Right atrium auricular region (tissue), 2 donors: ENCODE measurements at regions not wholly inside any gene's neighbourhood (a gene's known extent, or its start where the extent isn't known, plus 50 kb on each side); places are given as distances from the start of the nearest gene placed in this dataset.

Experiments used
- DNase-seq: peaks from one replicate; pipeline ENCODE4 v3.0.0-alpha.2; 2019; ENCODE audit warnings: low spot score
- H3K27ac ChIP-seq, 2 donors: fragments of 200-600 bp; sonication (generic); 1 replicate in 1 of 2; 2 replicates in 1 of 2; pipeline ENCODE4 v1.5.1; 2016 to 2019
- H3K27me3 ChIP-seq, 2 donors: fragments of 200-600 bp; sonication (generic); one replicate each; pipeline versions ENCODE4 v1.5.1 to v1.6.0; 2017 to 2019
- H3K36me3 ChIP-seq: fragments of 200-600 bp; sonication (generic); one replicate; pipeline ENCODE4 v1.5.1; 2016
- H3K4me1 ChIP-seq, 2 donors: fragments of 200-600 bp; sonication (generic); one replicate each; pipeline versions ENCODE4 v1.5.1 to v1.6.0; 2017 to 2019
- H3K4me3 ChIP-seq, 2 donors: fragments of 200-600 bp; sonication (generic); 1 replicate in 1 of 2; 2 replicates in 1 of 2; pipeline ENCODE4 v1.5.1; 2017 to 2019; ENCODE audit warnings: mild to moderate bottlenecking in 1 of 2, moderate library complexity in 1 of 2
- H3K9me3 ChIP-seq, 2 donors: fragments of 200-600 bp; sonication (generic); one replicate each; pipeline ENCODE4 v1.5.1; 2019
- TF ChIP-seq, protein P1 (sequence below), 2 donors: fragments of 200-600 bp; sonication (generic); IDR thresholded peaks; one replicate each; pipeline ENCODE4 v1.5.1; 2019; ENCODE audit warnings: antibody characterized with exemption in 2 of 2

DNA sequence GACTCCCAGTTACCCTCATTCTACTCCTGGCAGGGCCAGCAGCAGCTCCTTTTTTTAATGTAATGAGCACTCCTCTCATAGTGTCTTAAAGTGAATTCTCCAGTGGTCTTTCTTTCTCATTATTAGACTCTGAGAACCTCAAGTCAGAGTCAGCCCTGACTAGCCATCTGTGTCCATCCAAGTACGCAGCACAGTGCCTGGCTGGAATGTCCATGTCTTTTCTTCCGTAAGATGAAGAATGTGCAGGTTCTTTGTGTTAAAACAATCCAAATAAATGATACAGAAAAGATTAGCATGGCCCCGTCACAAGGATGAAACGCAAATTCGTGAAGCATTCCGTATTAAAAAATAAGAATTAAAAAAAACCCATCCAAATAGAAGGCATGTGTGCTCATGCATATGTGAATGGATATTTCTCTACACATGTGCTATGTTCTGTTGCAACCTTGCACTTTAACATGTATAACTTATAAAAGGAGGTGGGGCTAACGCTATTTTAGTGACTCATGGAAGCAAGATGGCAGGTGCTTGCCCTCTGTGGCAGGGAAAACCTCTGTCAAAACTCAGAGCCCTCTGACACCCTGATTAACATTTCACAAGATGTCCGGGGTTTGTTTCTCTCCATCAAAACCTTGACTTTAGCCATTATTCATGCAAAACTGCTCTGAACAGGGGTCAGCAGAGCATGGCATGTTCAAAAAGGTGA is 170.7 kb upstream of the TOPAZ1 start:
- DNase-seq = no peak
- H3K27me3 ChIP-seq = no peaks in the 10 kb centered on the region
- H3K9me3 ChIP-seq = no peaks in the 10 kb centered on the region
- no peaks in the 10 kb centered on the region for H3K4me1 ChIP-seq
- no peaks in the 10 kb centered on the region for H3K36me3 ChIP-seq
- H3K4me3 ChIP-seq = no peak overlapping the region
- TF ChIP-seq, protein P1, sequence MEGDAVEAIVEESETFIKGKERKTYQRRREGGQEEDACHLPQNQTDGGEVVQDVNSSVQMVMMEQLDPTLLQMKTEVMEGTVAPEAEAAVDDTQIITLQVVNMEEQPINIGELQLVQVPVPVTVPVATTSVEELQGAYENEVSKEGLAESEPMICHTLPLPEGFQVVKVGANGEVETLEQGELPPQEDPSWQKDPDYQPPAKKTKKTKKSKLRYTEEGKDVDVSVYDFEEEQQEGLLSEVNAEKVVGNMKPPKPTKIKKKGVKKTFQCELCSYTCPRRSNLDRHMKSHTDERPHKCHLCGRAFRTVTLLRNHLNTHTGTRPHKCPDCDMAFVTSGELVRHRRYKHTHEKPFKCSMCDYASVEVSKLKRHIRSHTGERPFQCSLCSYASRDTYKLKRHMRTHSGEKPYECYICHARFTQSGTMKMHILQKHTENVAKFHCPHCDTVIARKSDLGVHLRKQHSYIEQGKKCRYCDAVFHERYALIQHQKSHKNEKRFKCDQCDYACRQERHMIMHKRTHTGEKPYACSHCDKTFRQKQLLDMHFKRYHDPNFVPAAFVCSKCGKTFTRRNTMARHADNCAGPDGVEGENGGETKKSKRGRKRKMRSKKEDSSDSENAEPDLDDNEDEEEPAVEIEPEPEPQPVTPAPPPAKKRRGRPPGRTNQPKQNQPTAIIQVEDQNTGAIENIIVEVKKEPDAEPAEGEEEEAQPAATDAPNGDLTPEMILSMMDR (IDR thresholded peaks at IDR 0.05) = no peak
- H3K27ac ChIP-seq = no peak overlapping the region

- H3K27ac ChIP-seq = no peak overlapping the region
- no peaks in the 10 kb centered on the region for H3K36me3 ChIP-seq
- no peaks in the 10 kb centered on the region for H3K27me3 ChIP-seq
- no peak for DNase-seq
- TF ChIP-seq, protein P1 (IDR thresholded peaks at IDR 0.05) = no peak
- no peaks in the 10 kb centered on the region for H3K4me1 ChIP-seq
- H3K9me3 ChIP-seq = no peaks in the 10 kb centered on the region
- no peak overlapping the region for H3K4me3 ChIP-seq
Observed at GRCh38 chr3:44072601-44073540, 168.8 kb upstream of the TOPAZ1 start.

GRCh38 chr3:44074181-44074580 is 167.5 kb upstream of the TOPAZ1 start:
- no peak for DNase-seq
- Histone ChIP-seq H3K9me3 (no peaks in the 10 kb centered on the region), H3K27me3 (no peaks in the 10 kb centered on the region), H3K36me3 (no peaks in the 10 kb centered on the region), H3K27ac (no peak overlapping the region), H3K4me3 (no peak overlapping the region), H3K4me1 (no peaks in the 10 kb centered on the region)
- TF ChIP-seq, protein P1 (IDR thresholded peaks at IDR 0.05) = no peak

DNA sequence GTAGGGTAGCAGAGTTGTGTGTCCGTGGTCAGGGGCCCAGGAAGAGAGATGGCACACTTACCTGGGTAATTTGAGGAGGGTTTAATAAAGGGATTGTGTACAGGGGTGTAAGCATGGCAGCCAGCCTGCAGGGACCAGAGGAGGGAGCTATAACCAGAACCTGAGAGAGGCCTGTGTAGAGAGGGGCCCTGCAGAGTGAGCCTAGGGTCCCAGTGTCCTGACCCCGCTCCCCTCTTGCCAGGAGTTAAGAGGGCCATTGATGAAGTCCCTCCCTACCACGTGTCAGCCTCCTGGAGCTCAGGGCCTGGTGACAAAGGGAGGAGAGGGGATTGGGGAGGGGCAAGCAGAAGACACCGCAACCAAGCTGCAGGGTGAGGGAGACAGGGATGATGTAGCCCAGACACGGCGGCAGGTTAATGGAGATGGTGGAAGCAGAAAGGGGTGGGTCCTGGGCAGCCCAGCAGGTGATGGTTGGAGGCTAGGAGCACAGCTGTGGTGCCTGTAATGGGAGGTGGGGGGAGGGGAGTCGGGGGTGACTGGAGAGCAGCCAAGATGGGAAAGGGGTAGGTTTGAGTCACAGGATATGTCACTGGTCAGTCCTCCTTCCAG is 165.4 kb upstream of the TOPAZ1 start:
- Histone ChIP-seq H3K36me3 (no peaks in the 10 kb centered on the region), H3K4me1 (no peaks in the 10 kb centered on the region), H3K27me3 (no peaks in the 10 kb centered on the region), H3K9me3 (no peaks in the 10 kb centered on the region), H3K27ac (no peak overlapping the region), H3K4me3 (no peak overlapping the region)
- DNase-seq = no peak
- TF ChIP-seq, protein P1 (IDR thresholded peaks at IDR 0.05) = no peak

- TF ChIP-seq, protein P1 (IDR thresholded peaks at IDR 0.05) = peak in 1 of 2 donors; percentile 27
- H3K4me1 ChIP-seq = no peaks in the 10 kb centered on the region
- no peaks in the 10 kb centered on the region for H3K27me3 ChIP-seq
- H3K9me3 ChIP-seq = no peaks in the 10 kb centered on the region
- no peaks in the 10 kb centered on the region for H3K36me3 ChIP-seq
- H3K27ac ChIP-seq = no peak overlapping the region
- no peak for DNase-seq
- H3K4me3 ChIP-seq = no peak overlapping the region
Observed at GRCh38 chr3:44077267-44077666, 164.4 kb upstream of the TOPAZ1 start.
